Endothelial cell of umbilical vein (primary cell): ENCODE measurements at regions not wholly inside any gene's neighbourhood (a gene's known extent, or its start where the extent isn't known, plus 50 kb on each side); places are given as distances from the start of the nearest gene placed in this dataset.

Experiments used
- BruUV-seq: library from RNA; stranded (reverse); fragments of 400-500 nt; replicated peaks from 2 replicates; lab custom pipeline; 2021; lab: Mats Ljungman, UMichigan
- CTCF ChIA-PET: fragments of 300-600, 350-600 bp; sonication (Branson Sonifier 250); formaldehyde crosslinking; loops from one replicate; lab custom pipeline; 2021; ENCODE audit warnings: antibody characterized with exemption, inconsistent platforms; lab: Charles Lee
- POLR2A ChIA-PET: fragments of 300-600, 350-600 bp; sonication (Branson Sonifier 250); formaldehyde crosslinking; loops from one replicate; lab custom pipeline; 2021; ENCODE audit warnings: antibody characterized with exemption, inconsistent platforms; lab: Charles Lee
- DNase-seq: peaks from one replicate; pipeline ENCODE4 v3.0.0-alpha.2; 2011; ENCODE audit warnings: low read depth, low spot score
- FAIRE-seq: peaks from 2 replicates; lab custom pipeline; 2011; peaks lifted over from hg19 to GRCh38; lab: Jason Lieb, UNC
- H2AFZ ChIP-seq: 2 replicates; pipeline ENCODE4 v1.6.0; 2012; ENCODE audit warnings: low read depth, low read length, control low read depth, inconsistent platforms
- H3K27ac ChIP-seq: 2 replicates; pipeline ENCODE4 v1.5.1; 2011; ENCODE audit warnings: low read depth, mild to moderate bottlenecking, control low read depth, low read length, moderate library complexity; ENCODE audit not compliant: insufficient read depth
- H3K27me3 ChIP-seq, 2 experiments: 2 replicates each; pipeline versions ENCODE4 v1.6.0 to v1.6.1; 2011; ENCODE audit warnings: low read length in 2 of 2, mixed read lengths in 1 of 2; ENCODE audit not compliant: control insufficient read depth in 2 of 2, insufficient read depth in 2 of 2
- H3K36me3 ChIP-seq, 2 experiments: 2 replicates in 1 of 2; 3 replicates in 1 of 2; pipeline ENCODE4 v1.5.1; 2011; ENCODE audit warnings: low read length in 2 of 2, mild to moderate bottlenecking in 1 of 2, moderate library complexity in 1 of 2; ENCODE audit not compliant: control insufficient read depth in 2 of 2, insufficient read depth in 2 of 2; ENCODE audit errors: extremely low read depth in 1 of 2
- H3K4me1 ChIP-seq: 3 replicates; pipeline ENCODE4 v1.5.1; 2011; ENCODE audit warnings: mild to moderate bottlenecking, low read length; ENCODE audit not compliant: control insufficient read depth, insufficient read depth; ENCODE audit errors: extremely low read depth
- H3K4me2 ChIP-seq: 2 replicates; pipeline ENCODE4 v1.6.1; 2011; ENCODE audit warnings: low read length, control low read depth, mixed read lengths; ENCODE audit not compliant: insufficient read depth
- H3K4me3 ChIP-seq, 3 experiments: fragments of 200-600 bp in 1 of 3; sonication (generic), shearing (Covaris generic) in 1 of 3; replicated peaks in 1 of 3; 2 replicates each; pipeline ENCODE4 v1.5.1; 2011 to 2016; ENCODE audit warnings: control low read depth in 3 of 3, low read length in 3 of 3, mild to moderate bottlenecking in 2 of 3, inconsistent platforms in 1 of 3, low read depth in 1 of 3, moderate library complexity in 1 of 3; ENCODE audit not compliant: insufficient read depth in 1 of 3
- H3K79me2 ChIP-seq: 2 replicates; pipeline ENCODE4 v1.6.0; 2012; ENCODE audit warnings: low read length, inconsistent platforms; ENCODE audit not compliant: control insufficient read depth, insufficient read depth
- H3K9ac ChIP-seq: replicated peaks from 2 replicates; pipeline ENCODE3; 2011; ENCODE audit warnings: low read length, control low read depth; ENCODE audit not compliant: insufficient read depth; ENCODE audit errors: extremely low read depth
- H3K9me1 ChIP-seq: replicated peaks from 3 replicates; pipeline ENCODE4 v1.6.0; 2011; ENCODE audit warnings: mild to moderate bottlenecking, low read length; ENCODE audit not compliant: control insufficient read depth, insufficient read depth; ENCODE audit errors: extremely low read depth
- H3K9me3 ChIP-seq: replicated peaks from 2 replicates; pipeline ENCODE4 v1.5.1; 2012; ENCODE audit warnings: low read length, inconsistent platforms; ENCODE audit not compliant: control insufficient read depth, insufficient read depth
- H4K20me1 ChIP-seq: replicated peaks from 2 replicates; pipeline ENCODE3; 2011; ENCODE audit warnings: mild to moderate bottlenecking, low read length; ENCODE audit not compliant: control insufficient read depth, insufficient read depth; ENCODE audit errors: extremely low read depth
- CTCF ChIP-seq, 2 donors: IDR thresholded peaks; 1 replicate in 1 of 2; 2 replicates in 1 of 2; pipeline ENCODE4 v1.5.1; 2011; ENCODE audit warnings: low read length in 2 of 2, mild to moderate bottlenecking in 2 of 2, moderate library complexity in 2 of 2, control low read depth in 1 of 2, inconsistent platforms in 1 of 2, low read depth in 1 of 2; ENCODE audit not compliant: insufficient read depth in 1 of 2; ENCODE audit errors: extremely low read depth in 1 of 2
- EZH2 ChIP-seq: IDR thresholded peaks from 2 replicates; pipeline ENCODE4 v1.6.1; 2012; ENCODE audit warnings: borderline replicate concordance, low read depth, mild to moderate bottlenecking, moderate library complexity, low read length, inconsistent platforms; ENCODE audit not compliant: severe bottlenecking
- FOS ChIP-seq: IDR thresholded peaks from 2 replicates; pipeline ENCODE4 v1.6.1; 2011; ENCODE audit warnings: mild to moderate bottlenecking, low read length, moderate library complexity, borderline replicate concordance; ENCODE audit not compliant: insufficient read depth
- GATA2 ChIP-seq: IDR thresholded peaks from 2 replicates; pipeline ENCODE4 v1.7.0; 2011; ENCODE audit warnings: low read depth, mild to moderate bottlenecking, moderate library complexity, mixed read lengths, low read length; ENCODE audit not compliant: insufficient read length, insufficient read depth
- JUN ChIP-seq: IDR thresholded peaks from 2 replicates; pipeline ENCODE4 v1.6.1; 2011; ENCODE audit warnings: borderline replicate concordance, low read depth; ENCODE audit not compliant: insufficient read length, insufficient read depth
- MAX ChIP-seq: IDR thresholded peaks from 2 replicates; pipeline ENCODE4 v1.6.1; 2011; ENCODE audit not compliant: insufficient read depth, insufficient read length
- MYC ChIP-seq: IDR thresholded peaks from one replicate; pipeline ENCODE4 v1.6.1; 2011; ENCODE audit warnings: mild to moderate bottlenecking, low read depth, low read length
- POLR2A ChIP-seq: IDR thresholded peaks from 2 replicates; pipeline ENCODE4 v1.6.1; 2012; ENCODE audit warnings: low read depth, mild to moderate bottlenecking, control low read depth, low read length
- POLR2AphosphoS5 ChIP-seq: IDR thresholded peaks from 2 replicates; pipeline ENCODE4 v1.6.1; 2012; ENCODE audit warnings: low read depth, mild to moderate bottlenecking, control low read depth, low read length, moderate library complexity; ENCODE audit not compliant: insufficient read depth
- dilution Hi-C: fragments of 300-500 bp; cut with MboI; formaldehyde crosslinking; loops from one replicate; pipeline ENCODE4 v1.15.0; 2019; ENCODE audit warnings: low sequenced_read_pairs; ENCODE audit not compliant: extremely low pct_ligation_motif_present
- intact Hi-C: fragments of 100-400 bp; cut with micrococcal nuclease; formaldehyde crosslinking; loops from one replicate; pipeline ENCODE4 v1.10.0; 2022

GRCh38 chr12:94038605-94039004 is 109.8 kb upstream of the PLXNC1 start:
- FAIRE-seq (no peak), DNase-seq (no peak)
- no peaks in the 10 kb centered on the region for H3K79me2 ChIP-seq
- dilution Hi-C loops: no loop called here
- H3K4me1 ChIP-seq: no peaks in the 10 kb centered on the region
- H4K20me1 ChIP-seq: no peaks in the 10 kb centered on the region
- no peak overlapping the region for H3K4me2 ChIP-seq
- no TSS peak for BruUV-seq
- POLR2A ChIA-PET: no interaction called here
- no peak overlapping the region for H3K27ac ChIP-seq
- H2AFZ ChIP-seq: no peak overlapping the region
- CTCF ChIA-PET: no interaction called here
- no peak overlapping the region for H3K9ac ChIP-seq
- no peaks in the 10 kb centered on the region for H3K36me3 ChIP-seq
- TF ChIP-seq MYC (no peak), GATA2 (no peak), POLR2A (no peak), MAX (no peak), EZH2 (no peak), POLR2AphosphoS5 (no peak), JUN (no peak), FOS (no peak), CTCF (IDR thresholded peaks at IDR 0.05; ENCODE audit: extremely low read depth in 1 of 2, insufficient read depth in 1 of 2, low read depth in 1 of 2, low read length in 2 of 2) (no peak)
- H3K9me3 ChIP-seq: no peaks in the 10 kb centered on the region
- H3K9me1 ChIP-seq: no peaks in the 10 kb centered on the region
- intact Hi-C loops: no loop called here
- peaks cover 0 to 1% of the 10 kb centered on the region in 2 experiments for H3K27me3 ChIP-seq
- H3K4me3 ChIP-seq: no peak overlapping the region
